Endothelial cell of umbilical vein (primary cell): ENCODE measurements at regions not wholly inside any gene's neighbourhood (a gene's known extent, or its start where the extent isn't known, plus 50 kb on each side); places are given as distances from the start of the nearest gene placed in this dataset.

Experiments
- BruUV-seq: library from RNA; stranded (reverse); fragments of 400-500 nt; replicated peaks from 2 replicates; lab custom pipeline; 2021; lab: Mats Ljungman, UMichigan
- CTCF ChIA-PET: fragments of 300-600, 350-600 bp; sonication (Branson Sonifier 250); formaldehyde crosslinking; loops from one replicate; lab custom pipeline; 2021; ENCODE audit warnings: antibody characterized with exemption, inconsistent platforms; lab: Charles Lee
- POLR2A ChIA-PET: fragments of 300-600, 350-600 bp; sonication (Branson Sonifier 250); formaldehyde crosslinking; loops from one replicate; lab custom pipeline; 2021; ENCODE audit warnings: antibody characterized with exemption, inconsistent platforms; lab: Charles Lee
- DNase-seq: peaks from one replicate; pipeline ENCODE4 v3.0.0-alpha.2; 2011; ENCODE audit warnings: low read depth, low spot score
- FAIRE-seq: peaks from 2 replicates; lab custom pipeline; 2011; peaks lifted over from hg19 to GRCh38; lab: Jason Lieb, UNC
- H2AFZ ChIP-seq: 2 replicates; pipeline ENCODE4 v1.6.0; 2012; ENCODE audit warnings: low read depth, low read length, control low read depth, inconsistent platforms
- H3K27ac ChIP-seq: 2 replicates; pipeline ENCODE4 v1.5.1; 2011; ENCODE audit warnings: low read depth, mild to moderate bottlenecking, control low read depth, low read length, moderate library complexity; ENCODE audit not compliant: insufficient read depth
- H3K27me3 ChIP-seq, 2 experiments: 2 replicates each; pipeline versions ENCODE4 v1.6.0 to v1.6.1; 2011; ENCODE audit warnings: low read length in 2 of 2, mixed read lengths in 1 of 2; ENCODE audit not compliant: control insufficient read depth in 2 of 2, insufficient read depth in 2 of 2
- H3K36me3 ChIP-seq, 2 experiments: 2 replicates in 1 of 2; 3 replicates in 1 of 2; pipeline ENCODE4 v1.5.1; 2011; ENCODE audit warnings: low read length in 2 of 2, mild to moderate bottlenecking in 1 of 2, moderate library complexity in 1 of 2; ENCODE audit not compliant: control insufficient read depth in 2 of 2, insufficient read depth in 2 of 2; ENCODE audit errors: extremely low read depth in 1 of 2
- H3K4me1 ChIP-seq: 3 replicates; pipeline ENCODE4 v1.5.1; 2011; ENCODE audit warnings: mild to moderate bottlenecking, low read length; ENCODE audit not compliant: control insufficient read depth, insufficient read depth; ENCODE audit errors: extremely low read depth
- H3K4me2 ChIP-seq: 2 replicates; pipeline ENCODE4 v1.6.1; 2011; ENCODE audit warnings: low read length, control low read depth, mixed read lengths; ENCODE audit not compliant: insufficient read depth
- H3K4me3 ChIP-seq, 3 experiments: fragments of 200-600 bp in 1 of 3; sonication (generic), shearing (Covaris generic) in 1 of 3; replicated peaks in 1 of 3; 2 replicates each; pipeline ENCODE4 v1.5.1; 2011 to 2016; ENCODE audit warnings: control low read depth in 3 of 3, low read length in 3 of 3, mild to moderate bottlenecking in 2 of 3, inconsistent platforms in 1 of 3, low read depth in 1 of 3, moderate library complexity in 1 of 3; ENCODE audit not compliant: insufficient read depth in 1 of 3
- H3K79me2 ChIP-seq: 2 replicates; pipeline ENCODE4 v1.6.0; 2012; ENCODE audit warnings: low read length, inconsistent platforms; ENCODE audit not compliant: control insufficient read depth, insufficient read depth
- H3K9ac ChIP-seq: replicated peaks from 2 replicates; pipeline ENCODE3; 2011; ENCODE audit warnings: low read length, control low read depth; ENCODE audit not compliant: insufficient read depth; ENCODE audit errors: extremely low read depth
- H3K9me1 ChIP-seq: replicated peaks from 3 replicates; pipeline ENCODE4 v1.6.0; 2011; ENCODE audit warnings: mild to moderate bottlenecking, low read length; ENCODE audit not compliant: control insufficient read depth, insufficient read depth; ENCODE audit errors: extremely low read depth
- H3K9me3 ChIP-seq: replicated peaks from 2 replicates; pipeline ENCODE4 v1.5.1; 2012; ENCODE audit warnings: low read length, inconsistent platforms; ENCODE audit not compliant: control insufficient read depth, insufficient read depth
- H4K20me1 ChIP-seq: replicated peaks from 2 replicates; pipeline ENCODE3; 2011; ENCODE audit warnings: mild to moderate bottlenecking, low read length; ENCODE audit not compliant: control insufficient read depth, insufficient read depth; ENCODE audit errors: extremely low read depth
- CTCF ChIP-seq, 2 donors: IDR thresholded peaks; 1 replicate in 1 of 2; 2 replicates in 1 of 2; pipeline ENCODE4 v1.5.1; 2011; ENCODE audit warnings: low read length in 2 of 2, mild to moderate bottlenecking in 2 of 2, moderate library complexity in 2 of 2, control low read depth in 1 of 2, inconsistent platforms in 1 of 2, low read depth in 1 of 2; ENCODE audit not compliant: insufficient read depth in 1 of 2; ENCODE audit errors: extremely low read depth in 1 of 2
- EZH2 ChIP-seq: IDR thresholded peaks from 2 replicates; pipeline ENCODE4 v1.6.1; 2012; ENCODE audit warnings: borderline replicate concordance, low read depth, mild to moderate bottlenecking, moderate library complexity, low read length, inconsistent platforms; ENCODE audit not compliant: severe bottlenecking
- FOS ChIP-seq: IDR thresholded peaks from 2 replicates; pipeline ENCODE4 v1.6.1; 2011; ENCODE audit warnings: mild to moderate bottlenecking, low read length, moderate library complexity, borderline replicate concordance; ENCODE audit not compliant: insufficient read depth
- GATA2 ChIP-seq: IDR thresholded peaks from 2 replicates; pipeline ENCODE4 v1.7.0; 2011; ENCODE audit warnings: low read depth, mild to moderate bottlenecking, moderate library complexity, mixed read lengths, low read length; ENCODE audit not compliant: insufficient read length, insufficient read depth
- JUN ChIP-seq: IDR thresholded peaks from 2 replicates; pipeline ENCODE4 v1.6.1; 2011; ENCODE audit warnings: borderline replicate concordance, low read depth; ENCODE audit not compliant: insufficient read length, insufficient read depth
- MAX ChIP-seq: IDR thresholded peaks from 2 replicates; pipeline ENCODE4 v1.6.1; 2011; ENCODE audit not compliant: insufficient read depth, insufficient read length
- MYC ChIP-seq: IDR thresholded peaks from one replicate; pipeline ENCODE4 v1.6.1; 2011; ENCODE audit warnings: mild to moderate bottlenecking, low read depth, low read length
- POLR2A ChIP-seq: IDR thresholded peaks from 2 replicates; pipeline ENCODE4 v1.6.1; 2012; ENCODE audit warnings: low read depth, mild to moderate bottlenecking, control low read depth, low read length
- POLR2AphosphoS5 ChIP-seq: IDR thresholded peaks from 2 replicates; pipeline ENCODE4 v1.6.1; 2012; ENCODE audit warnings: low read depth, mild to moderate bottlenecking, control low read depth, low read length, moderate library complexity; ENCODE audit not compliant: insufficient read depth
- dilution Hi-C: fragments of 300-500 bp; cut with MboI; formaldehyde crosslinking; loops from one replicate; pipeline ENCODE4 v1.15.0; 2019; ENCODE audit warnings: low sequenced_read_pairs; ENCODE audit not compliant: extremely low pct_ligation_motif_present
- intact Hi-C: fragments of 100-400 bp; cut with micrococcal nuclease; formaldehyde crosslinking; loops from one replicate; pipeline ENCODE4 v1.10.0; 2022

DNA sequence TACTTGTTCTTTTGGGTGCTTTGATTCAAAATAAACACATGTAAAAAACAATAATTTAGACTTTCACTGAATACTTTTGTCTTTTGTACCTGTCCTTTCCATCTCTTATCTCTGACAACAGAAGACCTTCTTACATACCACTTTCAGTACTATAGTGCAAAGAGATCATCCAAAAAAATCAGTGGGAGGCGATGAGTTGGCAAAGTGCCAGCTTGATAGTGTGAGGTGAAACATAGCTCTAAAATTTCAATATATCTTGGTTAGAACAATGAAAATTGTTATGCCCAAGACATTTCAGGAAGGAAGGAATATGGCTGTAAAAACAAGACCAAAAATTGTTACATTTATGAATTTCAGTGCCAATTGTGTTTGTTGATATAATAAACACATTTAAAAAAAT is 390.2 kb upstream of the COBL start:
- H3K79me2 ChIP-seq = no peaks in the 10 kb centered on the region
- H3K9me3 ChIP-seq = peaks cover 2% of the 10 kb centered on the region
- no peaks in the 10 kb centered on the region for H3K36me3 ChIP-seq
- H3K9ac ChIP-seq = no peak overlapping the region
- no peak overlapping the region for H3K4me2 ChIP-seq
- intact Hi-C loops (no loop called here), dilution Hi-C loops (no loop called here)
- TF ChIP-seq CTCF (IDR thresholded peaks at IDR 0.05; ENCODE audit: extremely low read depth in 1 of 2, insufficient read depth in 1 of 2, low read depth in 1 of 2, low read length in 2 of 2) (no peak), EZH2 (no peak), GATA2 (no peak)
- no TSS peak for BruUV-seq
- H3K27ac ChIP-seq = no peak overlapping the region
- ChIA-PET POLR2A (no interaction called here), CTCF (no interaction called here)
- H3K4me1 ChIP-seq = no peaks in the 10 kb centered on the region
- no peaks in the 10 kb centered on the region for H3K9me1 ChIP-seq
- DNase-seq (no peak), FAIRE-seq (no peak)
- H2AFZ ChIP-seq = no peak overlapping the region
- no peak overlapping the region for H3K4me3 ChIP-seq
- no peaks in the 10 kb centered on the region for H4K20me1 ChIP-seq
- H3K27me3 ChIP-seq = no peaks in the 10 kb centered on the region

GRCh38 chr7:51705701-51706100 is 389.1 kb upstream of the COBL start:
- H3K79me2 ChIP-seq = no peaks in the 10 kb centered on the region
- H3K4me3 ChIP-seq = no peak overlapping the region
- H3K9me1 ChIP-seq = no peaks in the 10 kb centered on the region
- no peak overlapping the region for H3K4me2 ChIP-seq
- H3K27ac ChIP-seq = no peak overlapping the region
- H3K27me3 ChIP-seq = no peaks in the 10 kb centered on the region
- no peaks in the 10 kb centered on the region for H3K4me1 ChIP-seq
- no peak overlapping the region for H3K9ac ChIP-seq
- H3K36me3 ChIP-seq = no peaks in the 10 kb centered on the region
- dilution Hi-C loops (no loop called here), intact Hi-C loops (no loop called here)
- CTCF ChIA-PET = no interaction called here
- H3K9me3 ChIP-seq = peaks cover 2% of the 10 kb centered on the region
- no TSS peak for BruUV-seq
- DNase-seq (no peak), FAIRE-seq (no peak)
- no peak overlapping the region for H2AFZ ChIP-seq
- TF ChIP-seq MAX (no peak), POLR2A (no peak), JUN (no peak), FOS (no peak), EZH2 (no peak), MYC (no peak), CTCF (IDR thresholded peaks at IDR 0.05; ENCODE audit: extremely low read depth in 1 of 2, insufficient read depth in 1 of 2, low read depth in 1 of 2, low read length in 2 of 2) (no peak), GATA2 (no peak), POLR2AphosphoS5 (no peak)
- H4K20me1 ChIP-seq = no peaks in the 10 kb centered on the region
- POLR2A ChIA-PET = no interaction called here
